HG03196 (cell line): ENCODE measurements at regions not wholly inside any gene's neighbourhood (a gene's known extent, or its start where the extent isn't known, plus 50 kb on each side); places are given as distances from the start of the nearest gene placed in this dataset.

Experiments
- ATAC-seq: cut with Tn5 transposase; IDR thresholded peaks from one replicate; pipeline ENCODE4 v1.9.1; 2021; ENCODE audit not compliant: unreplicated experiment

GRCh38 chr4:124333466-124333865, 379.1 kb downstream of the ANKRD50 start:
- no peak for ATAC-seq

DNA sequence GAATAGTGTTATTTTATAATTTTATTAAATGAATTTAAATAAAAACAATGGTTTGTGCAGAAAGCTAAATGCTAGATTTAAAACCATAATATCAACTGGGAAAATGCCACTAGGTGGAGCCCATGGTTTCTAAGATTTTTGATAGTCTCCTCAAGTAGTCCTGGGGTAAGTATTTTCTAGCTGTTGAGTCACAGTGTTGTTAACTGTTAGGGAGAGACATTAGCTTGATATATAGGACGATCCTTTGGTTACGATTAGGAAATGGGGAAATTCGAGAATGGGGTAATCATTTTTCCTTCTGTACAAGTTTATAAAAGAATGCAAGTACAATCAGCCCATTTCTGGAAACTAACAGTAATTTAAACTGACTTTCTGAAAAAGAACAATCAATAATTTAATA, 378.4 kb downstream of the ANKRD50 start:
- no peak for ATAC-seq

GRCh38 chr4:124337874-124338273, 374.7 kb downstream of the ANKRD50 start:
- ATAC-seq: no peak

DNA sequence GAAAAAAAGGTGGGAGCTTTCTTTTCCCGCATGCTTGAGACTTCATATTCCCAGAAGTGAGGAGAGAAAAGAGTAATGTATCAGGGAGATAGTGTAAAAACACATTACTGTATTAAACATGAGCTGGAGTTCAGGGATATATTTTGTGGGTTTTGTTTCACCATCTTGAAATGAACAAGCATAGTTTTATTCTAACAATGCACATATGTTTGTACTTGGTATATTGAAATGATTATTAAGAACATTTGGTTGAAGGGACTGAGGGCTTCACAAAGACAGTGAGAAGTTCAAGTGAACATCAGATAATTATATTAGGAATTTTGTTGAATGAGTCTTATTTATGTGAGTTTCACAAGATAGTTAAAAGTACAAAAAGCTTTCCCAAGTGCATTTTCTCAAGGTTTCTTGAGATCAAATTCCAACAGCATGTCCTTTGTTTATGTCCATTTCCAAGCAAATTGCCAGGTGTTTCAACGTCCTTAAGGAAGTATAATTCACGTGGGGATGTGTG, 368.8 kb downstream of the ANKRD50 start:
- ATAC-seq: no peak

DNA sequence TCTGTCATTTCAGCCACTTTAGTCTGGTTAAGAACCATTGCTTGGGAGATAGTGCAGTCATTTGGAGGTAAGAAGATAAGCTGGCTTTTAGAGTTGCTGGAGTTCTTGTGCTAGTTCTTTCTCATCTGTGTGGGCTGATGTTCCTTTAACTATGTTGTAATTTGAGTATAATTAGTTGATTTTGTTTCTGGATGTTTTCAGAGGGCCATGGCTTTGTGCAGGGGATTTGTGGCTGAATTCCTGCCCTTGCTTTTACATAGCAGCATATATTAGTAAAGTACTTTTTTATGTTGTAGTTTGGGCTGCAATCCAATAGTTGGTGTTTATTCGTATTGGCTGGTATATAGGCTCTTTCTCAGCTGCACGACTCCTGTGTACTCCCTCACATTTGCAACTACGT, 339.6 kb downstream of the ANKRD50 start:
- no peak for ATAC-seq

GRCh38 chr4:124386163-124386562, 326.4 kb downstream of the ANKRD50 start:
- no peak for ATAC-seq

DNA sequence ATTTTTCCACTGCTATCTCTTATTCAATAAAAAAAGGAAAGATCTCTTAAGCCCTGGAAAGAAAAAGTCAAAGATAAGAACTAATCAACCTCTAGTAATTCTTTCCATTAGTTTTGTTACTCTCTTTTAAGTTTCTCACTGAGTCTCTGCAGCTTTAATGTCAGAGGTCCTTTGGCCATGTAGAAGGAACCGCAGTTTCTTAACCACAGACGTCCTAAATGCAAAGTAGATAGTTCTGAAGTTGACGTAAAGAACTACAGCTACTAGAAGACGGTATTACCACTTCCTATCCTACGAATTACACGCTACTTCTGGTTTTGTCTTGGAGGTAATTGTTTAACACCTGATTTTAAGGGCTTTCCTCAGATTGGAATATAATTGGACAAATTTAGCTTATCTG, 325.9 kb downstream of the ANKRD50 start:
- ATAC-seq: no peak

GRCh38 chr4:124389591-124389990, 322.9 kb downstream of the ANKRD50 start:
- ATAC-seq: no peak

- no peak for ATAC-seq
Measured at GRCh38 chr4:124390861-124391260, 321.7 kb downstream of the ANKRD50 start.

- ATAC-seq: no peak
Measured at GRCh38 chr4:124396333-124396732, 316.2 kb downstream of the ANKRD50 start.

- ATAC-seq: no peak
Measured at GRCh38 chr4:124401606-124402005, 310.9 kb downstream of the ANKRD50 start.

GRCh38 chr4:124409044-124409443, 303.5 kb downstream of the ANKRD50 start:
- ATAC-seq: no peak

GRCh38 chr4:124414276-124415040, 298.1 kb downstream of the ANKRD50 start:
- ATAC-seq: no peak

GRCh38 chr4:124415146-124415545, 297.4 kb downstream of the ANKRD50 start:
- no peak for ATAC-seq

GRCh38 chr4:124417371-124417770, 295.2 kb downstream of the ANKRD50 start:
- ATAC-seq: no peak

DNA sequence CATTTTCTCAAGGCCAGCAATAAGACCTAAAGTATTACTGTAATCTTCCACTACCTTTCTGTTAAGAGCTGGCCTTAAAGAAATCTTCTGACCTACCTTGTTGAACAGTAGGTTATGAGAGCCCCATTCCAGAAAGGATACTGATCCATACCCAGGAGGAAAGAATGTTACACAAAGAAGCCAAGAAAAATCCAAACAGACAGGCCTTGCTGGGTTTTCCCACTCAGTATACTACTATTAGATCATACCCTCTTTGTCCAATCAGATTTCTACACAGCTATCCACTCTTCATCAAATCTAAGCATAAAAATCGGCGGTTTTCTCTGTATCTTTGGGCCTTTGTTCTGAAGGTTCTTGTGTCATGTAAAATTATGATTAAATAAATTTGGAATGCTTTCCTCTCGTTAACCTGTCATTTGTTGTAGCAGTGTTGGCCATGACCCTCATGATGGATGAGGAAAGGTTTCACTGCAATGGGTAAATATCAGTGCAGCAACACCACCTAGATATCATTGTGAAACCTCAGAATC, 292.3 kb downstream of the ANKRD50 start:
- no peak for ATAC-seq

GRCh38 chr4:124423160-124423559, 289.4 kb downstream of the ANKRD50 start:
- no peak for ATAC-seq

DNA sequence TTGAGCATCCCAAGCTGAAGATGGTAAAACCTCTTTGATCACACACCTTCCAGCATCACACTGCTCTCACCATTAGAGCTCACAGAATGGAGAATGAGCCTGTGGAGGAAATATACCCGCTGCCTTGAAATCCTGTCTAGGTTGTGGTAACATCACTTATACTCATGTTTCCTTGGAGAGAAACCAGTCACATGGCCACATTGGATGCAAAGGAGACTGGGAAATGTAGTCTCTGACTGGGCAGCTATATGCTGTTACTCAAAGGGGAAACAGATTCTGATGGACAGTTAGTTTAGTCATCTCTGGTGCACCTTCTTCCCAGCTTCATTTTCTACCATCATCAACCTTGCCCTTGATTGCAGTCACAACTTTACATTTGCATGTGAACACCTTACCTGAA, 286.3 kb downstream of the ANKRD50 start:
- ATAC-seq: no peak

- ATAC-seq: no peak
Measured at GRCh38 chr4:124427095-124427767, 285.3 kb downstream of the ANKRD50 start.

- ATAC-seq: no peak
Measured at GRCh38 chr4:124428648-124429047, 283.9 kb downstream of the ANKRD50 start.

DNA sequence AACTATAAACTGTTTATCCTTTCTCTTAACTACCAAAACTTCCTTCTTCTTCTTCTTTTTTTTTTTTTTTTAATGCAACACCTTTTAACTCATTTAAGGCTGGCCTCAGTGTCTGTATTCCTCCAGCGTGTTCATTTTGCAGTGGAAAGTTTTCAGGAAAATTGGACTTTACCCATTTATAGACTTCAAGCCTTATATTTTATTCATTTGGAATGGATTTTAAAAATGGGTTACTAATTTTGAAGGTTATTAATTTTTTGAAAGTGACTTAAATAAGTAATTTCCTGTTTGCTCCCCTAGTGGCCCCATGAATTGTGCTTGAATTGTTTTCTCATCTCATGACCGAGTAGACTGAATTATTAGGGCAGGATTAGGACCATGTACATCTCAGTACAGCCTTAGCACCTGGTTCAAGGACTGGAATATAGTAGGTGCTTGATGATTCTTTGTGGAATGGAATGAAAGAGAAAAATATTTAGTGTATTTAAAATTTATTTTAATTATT, 282.7 kb downstream of the ANKRD50 start:
- no peak for ATAC-seq

GRCh38 chr4:124431653-124432192, 280.8 kb downstream of the ANKRD50 start:
- ATAC-seq: no peak
